HepG2 (cell line): ENCODE measurements at regions not wholly inside any gene's neighbourhood (a gene's known extent, or its start where the extent isn't known, plus 50 kb on each side); places are given as distances from the start of the nearest gene placed in this dataset.

Experiments
- ATAC-seq: fragments of 200-7000 bp; cut with Tn5 transposase; 3 replicates; pipeline ENCODE4 v1.9.1; 2020; ENCODE audit warnings: mild to moderate bottlenecking, moderate library complexity
- BruUV-seq: library from RNA; stranded (reverse); fragments of 400-500 nt; replicated peaks from 2 replicates; lab custom pipeline; 2021; lab: Mats Ljungman, UMichigan
- CTCF ChIA-PET: fragments of 300-600 bp; formaldehyde crosslinking; extraction: SDS; loops from one replicate; lab custom pipeline; 2021; ENCODE audit warnings: low total read pairs, inconsistent platforms, low intra/inter-chr PET ratio; lab: Yijun Ruan, JAX
- POLR2A ChIA-PET: fragments of 350-600 bp; sonication (Branson Sonifier 250); formaldehyde crosslinking; loops from one replicate; lab custom pipeline; 2020; ENCODE audit warnings: antibody characterized with exemption, inconsistent platforms; lab: Yijun Ruan, JAX
- DNase-seq: peaks from one replicate; pipeline ENCODE4 v3.0.0-alpha.2; 2015; ENCODE audit warnings: low spot score
- FAIRE-seq: peaks from 3 replicates; lab custom pipeline; 2011; peaks lifted over from hg19 to GRCh38; lab: Jason Lieb, UNC
- H2AFZ ChIP-seq: one replicate; pipeline ENCODE4 v1.6.1; 2011; ENCODE audit warnings: low read length, inconsistent platforms
- H3K27ac ChIP-seq: fragments of 300-600 bp; 3 replicates; pipeline ENCODE4 v1.8.0; 2011; ENCODE audit warnings: mixed run types, mild to moderate bottlenecking, mixed read lengths, low read length, inconsistent platforms; ENCODE audit not compliant: insufficient read depth; ENCODE audit errors: extremely low read length
- H3K27me3 ChIP-seq, 2 experiments: fragments of 200-600 bp in 1 of 2; 2 replicates in 1 of 2; 3 replicates in 1 of 2; pipeline versions ENCODE4 v1.6.0 to v1.8.0; 2011; ENCODE audit warnings: low read length in 2 of 2, mild to moderate bottlenecking in 2 of 2, moderate library complexity in 2 of 2, inconsistent platforms in 1 of 2; ENCODE audit not compliant: insufficient read depth in 2 of 2, control insufficient read depth in 1 of 2
- H3K36me3 ChIP-seq, 2 experiments: fragments of 200-600 bp in 1 of 2; replicated peaks in 1 of 2; 2 replicates in 1 of 2; 3 replicates in 1 of 2; pipeline versions ENCODE4 v1.5.1 to v1.8.0; 2011; ENCODE audit warnings: low read length in 2 of 2, inconsistent platforms in 1 of 2; ENCODE audit not compliant: insufficient read depth in 2 of 2, control insufficient read depth in 1 of 2
- H3K4me1 ChIP-seq: 2 replicates; pipeline ENCODE4 v1.5.1; 2012; ENCODE audit warnings: low read length, inconsistent platforms; ENCODE audit not compliant: insufficient read depth
- H3K4me2 ChIP-seq: 2 replicates; pipeline ENCODE4 v1.6.0; 2011; ENCODE audit warnings: low read depth, low read length, inconsistent platforms
- H3K4me3 ChIP-seq, 3 experiments: fragments of 200-600 bp in 1 of 3; sonication (generic), shearing (Covaris generic) in 1 of 3; replicated peaks in 1 of 3; 2 replicates each; pipeline ENCODE4 v1.5.1; 2011 to 2016; ENCODE audit warnings: low read length in 3 of 3, inconsistent platforms in 2 of 3, low read depth in 2 of 3, mild to moderate bottlenecking in 2 of 3, control low read depth in 1 of 3, mixed read lengths in 1 of 3; ENCODE audit not compliant: insufficient read depth in 1 of 3
- H3K79me2 ChIP-seq: one replicate; pipeline ENCODE4 v1.6.1; 2011; ENCODE audit warnings: low read length, inconsistent platforms; ENCODE audit not compliant: insufficient read depth
- H3K9ac ChIP-seq: 2 replicates; pipeline ENCODE4 v1.6.0; 2011; ENCODE audit warnings: mild to moderate bottlenecking, low read depth, low read length, inconsistent platforms; ENCODE audit not compliant: insufficient read depth
- H3K9me3 ChIP-seq: 2 replicates; pipeline ENCODE4 v1.5.1; 2012; ENCODE audit warnings: mild to moderate bottlenecking, low read length
- H4K20me1 ChIP-seq: 2 replicates; pipeline ENCODE4 v1.6.0; 2011; ENCODE audit warnings: inconsistent platforms, mild to moderate bottlenecking, low read length, moderate library complexity; ENCODE audit not compliant: insufficient read depth
- CREM ChIP-seq, 2 experiments: sonication (generic) in 1 of 2; formaldehyde crosslinking in 1 of 2; IDR thresholded peaks; 2 replicates each; pipeline versions ENCODE4 v1.4.0 to v1.6.1; 2016 to 2020; ENCODE audit warnings: antibody characterized with exemption in 1 of 2, mild to moderate bottlenecking in 1 of 2, missing genetic modification reagents in 1 of 2
- E2F2 ChIP-seq: sonication (generic); formaldehyde crosslinking; IDR thresholded peaks from 2 replicates; pipeline ENCODE4 v1.4.0; 2020; ENCODE audit warnings: missing genetic modification reagents, borderline replicate concordance
- FOXA3 ChIP-seq: IDR thresholded peaks from 2 replicates; pipeline ENCODE4 v1.6.1; 2016; ENCODE audit warnings: missing genetic modification reagents, missing compliant biosample characterization
- HNRNPUL1 ChIP-seq: fragments of 200-400 bp; formaldehyde crosslinking; IDR thresholded peaks from 2 replicates; pipeline ENCODE4 v1.6.1; 2017; ENCODE audit warnings: low read depth, mild to moderate bottlenecking, low read length, moderate library complexity
- MAZ ChIP-seq, 2 experiments: sonication (generic) in 1 of 2; formaldehyde crosslinking in 1 of 2; IDR thresholded peaks; 2 replicates each; pipeline versions ENCODE4 v1.5.0 to v1.6.1; 2012 to 2020; ENCODE audit warnings: low read depth in 2 of 2, mild to moderate bottlenecking in 2 of 2, borderline replicate concordance in 1 of 2, improper control_type of control experiment in 1 of 2, low read length in 1 of 2, missing genetic modification reagents in 1 of 2, moderate library complexity in 1 of 2
- NR2C2 ChIP-seq: sonication (generic); formaldehyde crosslinking; IDR thresholded peaks from 2 replicates; pipeline ENCODE4 v1.4.0; 2020; ENCODE audit warnings: missing genetic modification reagents, mild to moderate bottlenecking, moderate library complexity, borderline replicate concordance
- RELA ChIP-seq: sonication (generic); formaldehyde crosslinking; IDR thresholded peaks from 2 replicates; pipeline ENCODE4 v1.4.0; 2020; ENCODE audit warnings: missing genetic modification reagents
- SALL1 ChIP-seq: sonication (generic); formaldehyde crosslinking; IDR thresholded peaks from 2 replicates; pipeline ENCODE4 v1.8.0; 2022; ENCODE audit warnings: mild to moderate bottlenecking, missing genetic modification reagents
- SNAPC5 ChIP-seq: sonication (generic); formaldehyde crosslinking; IDR thresholded peaks from 2 replicates; pipeline ENCODE4 v1.8.1; 2023; ENCODE audit warnings: mild to moderate bottlenecking, missing genetic modification reagents, borderline replicate concordance
- SPEN ChIP-seq: sonication (generic); formaldehyde crosslinking; IDR thresholded peaks from 2 replicates; pipeline ENCODE4 v1.5.1; 2020; ENCODE audit warnings: low read depth, mild to moderate bottlenecking, missing genetic modification reagents
- ZNF264 ChIP-seq: sonication (generic); formaldehyde crosslinking; IDR thresholded peaks from 2 replicates; pipeline ENCODE4 v1.4.0; 2020; ENCODE audit warnings: missing genetic modification reagents
- ZNF354B ChIP-seq: sonication (generic); formaldehyde crosslinking; IDR thresholded peaks from 2 replicates; pipeline ENCODE4 v1.8.0; 2022; ENCODE audit warnings: mild to moderate bottlenecking, missing genetic modification reagents
- ZNF383 ChIP-seq: sonication (generic); formaldehyde crosslinking; IDR thresholded peaks from 2 replicates; pipeline ENCODE4 v1.4.0; 2020; ENCODE audit warnings: missing genetic modification reagents, mild to moderate bottlenecking, borderline replicate concordance
- ZNF782 ChIP-seq: sonication (generic); formaldehyde crosslinking; IDR thresholded peaks from 2 replicates; pipeline ENCODE4 v1.4.0; 2020; ENCODE audit warnings: missing genetic modification reagents, mild to moderate bottlenecking, borderline replicate concordance
- WGBS: methylation state at CpG from one replicate; pipeline ENCODE4 v1.1.6; 2017; ENCODE audit warnings: low lambda C conversion rate; 5-methylcytosine and 5-hydroxymethylcytosine counted together
- in situ Hi-C: cut with HindIII; loops from 2 replicates; pipeline ENCODE4 v1.10.0; 2017; ENCODE audit warnings: low pct_unique_long_range_greater_than_20kb; ENCODE audit not compliant: extremely low pct_ligation_motif_present
- intact Hi-C: fragments of 100-400 bp; cut with micrococcal nuclease; formaldehyde crosslinking; loops from one replicate; pipeline ENCODE4 v1.10.0; 2022; ENCODE audit not compliant: unreplicated experiment
- TF ChIP-seq, protein P1 (sequence below): IDR thresholded peaks from 2 replicates; pipeline ENCODE4 v1.6.1; 2016
- TF ChIP-seq, protein P2 (sequence below), 2 experiments: sonication (generic) in 1 of 2; formaldehyde crosslinking in 1 of 2; IDR thresholded peaks; 2 replicates each; pipeline versions ENCODE4 v1.6.1 to v1.9.0; 2014 to 2022; ENCODE audit warnings: antibody characterized with exemption in 1 of 2, borderline replicate concordance in 1 of 2, inconsistent platforms in 1 of 2, low read depth in 1 of 2, missing genetic modification reagents in 1 of 2

GRCh38 chr15:81516012-81516411 lies 142.0 kb upstream of the TMC3 start (continued):
- no peak for TF ChIP-seq ZNF383 (CRISPR knock-in tag)
- TF ChIP-seq SNAPC5 (CRISPR knock-in tag) = no peak

DNA sequence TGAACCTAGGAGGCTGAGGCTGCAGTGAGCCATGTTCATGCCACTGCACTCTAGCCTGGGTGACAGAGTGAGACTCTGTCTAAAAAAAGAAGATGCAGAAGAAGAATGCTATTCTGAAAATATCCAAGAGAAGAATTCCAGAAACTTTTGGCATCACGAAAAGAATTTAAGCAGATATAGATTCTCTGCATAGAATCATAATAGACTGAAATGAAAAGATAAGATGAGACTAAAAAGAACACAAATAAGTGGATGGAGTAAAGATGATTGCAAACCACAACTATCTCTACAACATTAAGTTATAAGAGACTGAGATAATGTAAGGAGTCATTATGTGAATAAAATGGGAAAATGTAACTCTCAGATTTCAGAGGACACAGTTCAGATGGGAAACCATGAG lies 140.7 kb upstream of the TMC3 start:
- no peaks in the 10 kb centered on the region for H3K36me3 ChIP-seq
- no peaks in the 10 kb centered on the region for H4K20me1 ChIP-seq
- no peak overlapping the region for H3K27ac ChIP-seq
- CTCF ChIA-PET = no interaction called here
- FAIRE-seq = no peak
- no peak overlapping the region for H2AFZ ChIP-seq
- no peaks in the 10 kb centered on the region for H3K27me3 ChIP-seq
- no peaks in the 10 kb centered on the region for H3K79me2 ChIP-seq
- POLR2A ChIA-PET = no interaction called here
- no peak for ATAC-seq
- no peaks in the 10 kb centered on the region for H3K9me3 ChIP-seq
- intact Hi-C loops (no loop called here), in situ Hi-C loops (no loop called here)
- no peak overlapping the region for H3K9ac ChIP-seq
- BruUV-seq = no TSS peak
- H3K4me2 ChIP-seq = no peak overlapping the region
- 0% methylated on average over 1 of the region's 1 CpG for WGBS
- DNase-seq = no peak
- H3K4me1 ChIP-seq = no peaks in the 10 kb centered on the region
- H3K4me3 ChIP-seq = no peak overlapping the region
- TF ChIP-seq, protein P1, sequence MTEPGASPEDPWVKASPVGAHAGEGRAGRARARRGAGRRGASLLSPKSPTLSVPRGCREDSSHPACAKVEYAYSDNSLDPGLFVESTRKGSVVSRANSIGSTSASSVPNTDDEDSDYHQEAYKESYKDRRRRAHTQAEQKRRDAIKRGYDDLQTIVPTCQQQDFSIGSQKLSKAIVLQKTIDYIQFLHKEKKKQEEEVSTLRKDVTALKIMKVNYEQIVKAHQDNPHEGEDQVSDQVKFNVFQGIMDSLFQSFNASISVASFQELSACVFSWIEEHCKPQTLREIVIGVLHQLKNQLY (CRISPR knock-in tag) = no peak
- TF ChIP-seq SPEN (CRISPR knock-in tag) = no peak
- TF ChIP-seq ZNF264 (CRISPR knock-in tag) = no peak
- TF ChIP-seq HNRNPUL1 = no peak
- TF ChIP-seq NR2C2 (CRISPR knock-in tag) = no peak
- no peak for TF ChIP-seq MAZ (IDR thresholded peaks at IDR 0.05; ENCODE audit: borderline replicate concordance, low read depth, low read length)
- TF ChIP-seq MAZ (CRISPR knock-in tag; IDR thresholded peaks at IDR 0.05; ENCODE audit: low read depth) = no peak
- TF ChIP-seq, protein P2, sequence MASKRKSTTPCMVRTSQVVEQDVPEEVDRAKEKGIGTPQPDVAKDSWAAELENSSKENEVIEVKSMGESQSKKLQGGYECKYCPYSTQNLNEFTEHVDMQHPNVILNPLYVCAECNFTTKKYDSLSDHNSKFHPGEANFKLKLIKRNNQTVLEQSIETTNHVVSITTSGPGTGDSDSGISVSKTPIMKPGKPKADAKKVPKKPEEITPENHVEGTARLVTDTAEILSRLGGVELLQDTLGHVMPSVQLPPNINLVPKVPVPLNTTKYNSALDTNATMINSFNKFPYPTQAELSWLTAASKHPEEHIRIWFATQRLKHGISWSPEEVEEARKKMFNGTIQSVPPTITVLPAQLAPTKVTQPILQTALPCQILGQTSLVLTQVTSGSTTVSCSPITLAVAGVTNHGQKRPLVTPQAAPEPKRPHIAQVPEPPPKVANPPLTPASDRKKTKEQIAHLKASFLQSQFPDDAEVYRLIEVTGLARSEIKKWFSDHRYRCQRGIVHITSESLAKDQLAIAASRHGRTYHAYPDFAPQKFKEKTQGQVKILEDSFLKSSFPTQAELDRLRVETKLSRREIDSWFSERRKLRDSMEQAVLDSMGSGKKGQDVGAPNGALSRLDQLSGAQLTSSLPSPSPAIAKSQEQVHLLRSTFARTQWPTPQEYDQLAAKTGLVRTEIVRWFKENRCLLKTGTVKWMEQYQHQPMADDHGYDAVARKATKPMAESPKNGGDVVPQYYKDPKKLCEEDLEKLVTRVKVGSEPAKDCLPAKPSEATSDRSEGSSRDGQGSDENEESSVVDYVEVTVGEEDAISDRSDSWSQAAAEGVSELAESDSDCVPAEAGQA (IDR thresholded peaks at IDR 0.05; ENCODE audit: low read depth) = no peak
- TF ChIP-seq, protein P2 (CRISPR knock-in tag; IDR thresholded peaks at IDR 0.05; ENCODE audit: borderline replicate concordance) = no peak
- TF ChIP-seq ZNF354B (CRISPR knock-in tag) = no peak
- no peak for TF ChIP-seq FOXA3 (CRISPR knock-in tag)
- no peak for TF ChIP-seq RELA
- TF ChIP-seq SALL1 (CRISPR knock-in tag) = no peak
- no peak for TF ChIP-seq ZNF782 (CRISPR knock-in tag)
- no peak for TF ChIP-seq CREM (IDR thresholded peaks at IDR 0.05)
- no peak for TF ChIP-seq CREM (CRISPR knock-in tag; IDR thresholded peaks at IDR 0.05)
- no peak for TF ChIP-seq E2F2 (CRISPR knock-in tag)
